GM19023 (cell line): ENCODE measurements at regions not wholly inside any gene's neighbourhood (a gene's known extent, or its start where the extent isn't known, plus 50 kb on each side); places are given as distances from the start of the nearest gene placed in this dataset.
A peak's percentile ranks its signal among the peaks of the same experiment; 100 is the strongest.

Experiments
- ATAC-seq: cut with Tn5 transposase; IDR thresholded peaks from one replicate; pipeline ENCODE4 v1.9.1; 2021; ENCODE audit warnings: mild to moderate bottlenecking, moderate library complexity; ENCODE audit not compliant: unreplicated experiment

DNA sequence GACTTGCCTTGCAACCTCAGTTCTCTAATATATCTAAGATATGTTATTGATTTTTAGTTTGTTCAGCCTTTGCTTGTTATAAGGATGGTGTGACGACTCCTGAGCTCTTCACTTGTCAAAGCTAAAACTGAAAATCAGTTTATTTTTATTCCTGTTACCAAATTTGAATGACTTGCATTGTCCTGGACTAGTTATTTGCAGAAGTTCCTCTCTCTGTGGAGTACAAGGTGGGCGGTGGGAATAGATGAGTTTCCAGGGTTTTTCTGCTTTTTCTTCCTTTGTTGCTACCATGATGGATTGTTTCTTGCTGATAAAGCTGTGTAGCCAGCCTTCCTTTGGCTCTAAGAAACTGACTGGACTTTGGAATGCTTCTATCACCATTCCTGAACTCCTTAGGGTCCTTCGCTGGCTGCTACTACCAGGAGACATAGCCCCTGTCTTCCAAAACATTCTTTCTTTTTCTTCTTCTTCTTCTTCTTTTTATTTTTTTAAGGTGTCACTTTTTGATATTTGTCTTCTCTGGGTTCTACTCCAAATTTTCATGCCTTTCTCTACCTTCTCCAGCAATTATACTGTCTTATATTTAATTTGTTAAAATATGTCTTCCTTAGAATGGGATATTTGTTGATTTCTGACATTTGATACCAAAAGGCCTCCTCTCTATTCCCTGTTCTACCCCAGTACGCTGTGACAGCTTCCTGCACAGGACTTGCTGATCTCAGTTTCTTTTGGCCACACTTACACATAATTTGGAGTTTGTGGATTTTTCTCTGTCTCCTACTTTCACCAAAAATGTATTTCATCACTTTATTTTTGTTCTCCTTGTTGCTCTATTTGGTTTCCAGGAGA lies 145.1 kb upstream of the THRB start:
- ATAC-seq: no peak

- no peak for ATAC-seq
Observed at GRCh38 chr3:24640330-24640877, 145.8 kb upstream of the THRB start.

DNA sequence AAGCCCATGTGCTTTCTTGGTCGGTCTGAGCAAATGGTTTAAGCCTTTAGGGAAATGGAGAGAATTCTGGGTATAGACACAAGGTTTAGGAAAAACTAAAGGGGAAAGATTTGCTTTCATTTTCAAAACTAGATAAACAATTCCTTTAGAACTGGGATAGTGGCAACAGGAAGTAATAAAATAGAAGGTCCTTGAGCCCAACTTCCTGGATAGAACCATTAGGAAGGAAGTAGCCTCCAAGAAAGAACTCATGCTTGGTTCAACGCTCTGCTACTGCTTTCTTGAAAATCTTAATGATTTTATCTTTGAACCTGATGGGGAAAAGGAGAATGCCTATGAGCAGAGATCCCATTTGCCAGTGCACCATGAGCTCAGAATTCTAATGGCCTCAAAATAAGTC lies 147.0 kb upstream of the THRB start:
- ATAC-seq: no peak

DNA sequence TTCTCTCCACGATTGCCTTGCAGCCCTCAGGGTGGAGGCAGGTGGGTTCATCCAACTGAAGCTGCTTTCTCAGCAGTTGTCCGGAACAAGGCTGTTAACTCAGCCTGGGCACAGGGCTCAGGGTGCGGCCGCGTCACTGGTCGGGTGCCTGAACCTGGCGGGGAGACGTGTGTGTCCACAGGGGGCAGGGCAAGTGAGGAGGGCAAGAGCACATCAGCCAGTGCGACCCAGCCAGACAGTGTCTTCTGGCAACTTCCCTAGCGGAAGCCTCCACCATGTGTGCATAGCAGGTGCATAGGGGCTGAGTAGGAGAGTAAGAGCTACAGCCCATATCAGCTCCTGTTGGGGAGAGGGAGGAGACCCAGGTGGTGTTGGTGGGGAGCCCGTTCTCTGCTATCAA lies 150.4 kb upstream of the THRB start:
- no peak for ATAC-seq

DNA sequence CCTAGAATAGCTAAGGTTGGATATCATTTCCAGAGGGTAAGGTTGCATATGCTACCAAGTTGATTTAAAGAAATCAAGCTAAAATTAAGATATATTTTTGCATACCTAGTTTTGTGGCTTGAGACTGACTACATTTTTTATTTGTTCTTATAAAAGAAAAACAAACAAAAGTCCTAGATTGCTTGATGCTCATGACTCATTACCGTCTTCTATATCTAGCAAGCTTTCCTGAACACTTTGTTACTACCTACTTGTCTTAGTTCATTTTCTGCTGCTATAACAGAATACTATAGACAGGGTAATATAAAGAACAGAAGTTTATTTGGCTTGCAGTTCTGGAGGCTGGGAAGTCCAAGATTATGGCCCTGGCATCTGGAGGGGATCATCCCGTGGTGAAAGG lies 152.1 kb upstream of the THRB start:
- ATAC-seq: no peak

DNA sequence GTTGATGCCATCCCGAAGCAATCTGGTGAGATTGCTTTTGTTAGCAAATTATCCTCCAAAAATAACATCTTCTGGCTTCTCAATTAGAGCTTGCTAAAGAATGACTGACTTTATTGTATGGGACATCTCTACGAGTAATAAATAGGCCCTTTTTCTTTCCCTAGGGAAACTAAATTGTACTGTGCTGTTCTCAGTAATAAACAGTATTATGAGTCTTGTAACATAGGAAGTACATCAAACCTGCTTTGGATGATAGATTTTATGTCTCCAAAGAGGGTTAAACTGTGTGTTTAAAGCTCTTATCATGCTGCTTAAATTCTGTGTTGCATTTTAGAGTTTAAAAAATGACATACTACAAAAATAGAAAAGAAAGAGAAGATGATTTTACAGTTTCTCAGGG lies 153.4 kb upstream of the THRB start:
- no peak for ATAC-seq

DNA sequence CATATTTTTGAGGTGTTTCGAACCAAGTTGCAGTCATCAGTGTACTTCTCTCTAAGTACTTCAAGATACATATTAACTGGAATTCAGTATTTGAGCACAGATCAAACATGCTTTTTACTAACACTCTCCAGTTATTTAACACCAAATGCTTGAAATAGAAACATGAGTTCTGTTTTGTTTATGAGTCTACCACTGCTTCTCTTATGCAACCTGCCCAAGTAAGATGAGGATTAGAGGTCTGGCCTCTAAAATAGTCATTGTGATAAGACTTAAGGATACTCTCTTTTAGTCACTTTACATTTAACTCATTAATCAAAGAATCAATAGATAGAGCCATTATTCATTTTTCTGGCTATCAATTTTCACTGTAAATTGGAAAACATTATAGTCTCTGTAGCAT lies 156.2 kb upstream of the THRB start:
- no peak for ATAC-seq

DNA sequence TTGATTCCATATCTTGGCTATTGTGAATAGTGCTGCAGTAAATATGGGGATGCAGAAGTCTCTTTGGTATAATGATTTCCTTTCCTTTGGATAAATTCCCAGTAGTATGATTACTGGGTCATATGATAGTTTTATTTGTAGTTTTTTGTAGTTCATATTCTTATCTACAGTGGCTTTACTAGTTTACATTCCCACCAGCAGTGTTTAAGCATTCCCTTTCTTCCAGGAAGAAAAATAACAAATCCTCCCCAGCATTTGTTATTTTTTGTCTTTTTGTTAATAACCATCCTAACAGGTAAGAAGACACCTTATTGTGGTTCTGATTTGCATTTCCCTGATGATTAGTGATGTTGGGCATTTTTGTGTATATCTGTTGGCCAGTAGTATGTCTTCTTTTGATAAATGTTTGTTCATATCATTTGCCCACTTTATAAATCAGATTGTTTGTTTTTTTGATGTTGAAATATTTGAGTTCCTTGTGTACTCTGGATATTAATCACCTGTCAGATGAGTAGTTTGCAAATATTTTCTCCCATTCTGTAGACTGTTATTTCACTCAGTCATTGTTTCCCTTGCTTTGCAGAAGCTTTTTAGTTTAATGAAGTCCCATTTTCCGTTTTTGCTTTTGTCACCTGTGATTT lies 163.3 kb upstream of the THRB start:
- no peak for ATAC-seq

DNA sequence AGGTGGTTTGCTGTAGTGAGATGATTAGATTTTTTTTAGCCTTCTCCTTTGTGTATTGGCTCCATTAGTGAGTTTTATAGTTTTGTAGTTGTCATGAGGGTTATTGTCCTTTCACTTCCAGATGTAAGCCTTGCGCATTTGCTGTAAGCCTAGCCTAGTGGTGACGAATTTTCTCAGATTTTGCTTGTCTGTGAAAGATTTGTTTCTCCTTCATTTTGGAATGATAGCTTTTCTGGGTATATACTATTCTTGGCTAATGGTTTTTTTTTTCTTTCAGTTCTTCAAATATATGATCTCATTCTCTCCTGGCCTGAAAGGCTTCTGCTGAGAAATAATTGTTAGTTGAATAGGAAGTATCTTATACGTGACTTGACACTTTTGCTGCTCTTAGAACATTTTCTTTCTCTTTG lies 166.5 kb upstream of the THRB start:
- no peak for ATAC-seq

DNA sequence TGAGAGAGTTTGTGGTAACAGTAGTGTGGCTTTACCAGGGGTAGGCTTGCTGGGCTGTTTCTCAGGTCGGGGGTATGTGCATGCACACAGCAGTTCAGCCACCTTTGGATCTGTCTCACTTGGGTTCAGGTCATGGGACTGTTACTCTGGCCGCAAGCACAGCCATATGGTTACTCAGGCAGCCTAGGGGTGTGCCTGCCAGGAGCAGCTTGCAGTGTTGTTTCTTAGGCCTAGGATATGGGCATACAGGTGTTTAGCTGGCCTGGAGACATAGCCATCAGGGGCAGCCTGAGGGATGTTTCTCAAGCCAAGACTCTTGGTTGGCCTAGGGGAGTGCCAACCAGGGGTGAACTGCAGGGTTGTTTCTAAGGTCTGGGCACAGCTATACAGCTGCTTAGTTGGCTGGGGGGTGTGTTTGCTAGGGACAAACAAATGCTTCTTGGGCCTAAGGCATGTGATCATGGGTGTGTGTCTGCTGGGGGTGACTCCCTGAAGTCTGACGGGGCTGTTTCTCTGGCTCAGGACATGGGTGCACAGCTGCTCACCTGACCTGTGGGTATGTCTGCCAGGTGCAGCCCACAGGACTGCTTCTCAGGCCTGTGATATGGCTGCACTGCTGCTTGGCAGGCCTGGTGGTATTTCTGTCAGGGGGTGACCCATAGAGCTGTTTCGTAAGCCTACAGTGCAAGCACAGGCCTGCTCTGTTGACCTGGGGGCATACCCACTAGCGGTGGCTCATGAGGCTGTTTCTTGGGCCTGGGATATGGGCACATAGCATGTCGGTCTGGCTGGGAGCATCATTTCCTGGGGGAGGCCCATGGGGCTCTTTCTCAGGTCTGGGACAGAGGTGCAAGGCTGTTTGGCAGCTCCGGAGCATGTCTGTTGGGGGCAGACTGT lies 168.0 kb upstream of the THRB start:
- ATAC-seq: no peak

- ATAC-seq: no peak
Observed at GRCh38 chr3:24663406-24663805, 168.8 kb upstream of the THRB start.

DNA sequence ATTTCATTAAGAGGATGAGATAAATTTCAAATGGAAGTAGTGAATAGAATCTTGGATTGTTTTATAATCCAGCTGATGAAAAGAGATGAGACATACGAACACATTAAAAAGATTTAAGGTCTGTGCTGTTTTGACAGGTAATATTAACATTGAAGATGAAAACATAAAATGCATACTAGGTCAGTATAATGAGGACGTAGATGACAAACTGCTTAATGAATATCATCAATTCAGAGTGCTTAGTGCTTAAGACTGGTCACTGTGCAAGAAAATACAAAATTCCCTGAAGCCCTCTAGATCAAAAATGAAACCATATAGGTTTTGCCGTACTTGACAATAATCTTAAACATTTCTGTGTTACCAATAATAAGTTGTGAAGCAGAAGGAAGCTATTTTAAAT lies 173.4 kb upstream of the THRB start:
- ATAC-seq: no peak

DNA sequence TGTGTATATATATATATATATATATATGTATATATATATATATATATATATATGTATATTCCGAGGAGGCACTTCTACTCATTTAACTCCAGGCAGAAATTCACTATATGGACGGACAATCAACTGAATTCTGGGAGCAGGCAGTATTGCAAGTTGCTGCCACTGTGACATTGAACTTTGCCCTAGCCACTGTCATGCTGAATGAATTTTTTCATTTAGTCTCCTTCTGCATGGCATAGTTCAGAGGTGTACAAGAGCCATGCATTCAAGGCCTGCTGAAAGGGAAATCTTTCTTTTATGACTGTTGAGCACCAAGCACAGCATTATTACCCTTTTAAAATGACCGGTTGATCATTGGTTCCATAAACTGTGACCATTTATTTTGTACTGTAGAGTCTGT lies 176.2 kb upstream of the THRB start:
- ATAC-seq: no peak

DNA sequence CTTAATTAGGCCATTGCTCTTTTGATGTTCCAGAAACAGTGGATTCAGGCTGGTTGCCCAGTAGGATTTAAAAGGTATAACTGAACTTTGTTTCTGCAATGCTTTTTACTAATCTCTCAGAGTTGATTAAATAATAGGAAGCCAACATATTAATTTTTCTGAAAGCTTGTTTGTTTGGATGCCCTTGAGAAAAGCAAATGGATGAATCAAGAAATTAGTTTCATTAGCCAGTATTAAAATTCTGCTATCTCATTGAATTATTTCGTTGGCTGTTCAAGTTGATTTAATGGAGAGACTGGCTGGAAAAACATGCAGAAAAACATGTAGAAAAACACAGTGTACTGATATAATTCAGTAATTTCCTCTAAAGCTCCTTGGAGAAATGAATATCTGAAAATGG lies 178.9 kb upstream of the THRB start:
- no peak for ATAC-seq

GRCh38 chr3:24674261-24674660 lies 179.6 kb upstream of the THRB start:
- ATAC-seq: no peak

DNA sequence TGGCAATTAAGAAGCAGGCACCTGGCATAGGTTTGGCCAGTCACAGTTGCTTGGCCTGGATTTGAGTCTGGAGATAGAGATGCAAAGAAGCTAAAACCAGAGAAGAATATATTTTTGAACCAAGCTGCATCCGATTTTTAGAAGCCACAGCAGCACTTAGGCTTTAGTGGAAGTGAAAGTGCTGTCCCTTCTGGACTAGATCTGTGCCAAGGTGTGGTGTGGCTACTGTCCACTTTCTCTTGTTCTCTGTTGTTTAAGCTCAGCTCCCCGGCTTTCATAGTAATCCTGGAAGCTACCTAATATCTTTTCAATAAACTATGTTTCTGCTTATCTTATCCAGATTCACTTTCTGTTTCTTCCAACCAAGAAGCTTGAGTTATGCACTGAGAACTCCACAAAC lies 183.4 kb upstream of the THRB start:
- no peak for ATAC-seq

GRCh38 chr3:24678421-24678865 lies 183.8 kb upstream of the THRB start:
- ATAC-seq: no peak

- ATAC-seq: no peak
Observed at GRCh38 chr3:24679429-24679828, 184.8 kb upstream of the THRB start.

GRCh38 chr3:24680214-24680967 lies 185.7 kb upstream of the THRB start:
- peak; percentile 69 for ATAC-seq

- ATAC-seq: no peak
Observed at GRCh38 chr3:24682141-24682547, 187.5 kb upstream of the THRB start.

DNA sequence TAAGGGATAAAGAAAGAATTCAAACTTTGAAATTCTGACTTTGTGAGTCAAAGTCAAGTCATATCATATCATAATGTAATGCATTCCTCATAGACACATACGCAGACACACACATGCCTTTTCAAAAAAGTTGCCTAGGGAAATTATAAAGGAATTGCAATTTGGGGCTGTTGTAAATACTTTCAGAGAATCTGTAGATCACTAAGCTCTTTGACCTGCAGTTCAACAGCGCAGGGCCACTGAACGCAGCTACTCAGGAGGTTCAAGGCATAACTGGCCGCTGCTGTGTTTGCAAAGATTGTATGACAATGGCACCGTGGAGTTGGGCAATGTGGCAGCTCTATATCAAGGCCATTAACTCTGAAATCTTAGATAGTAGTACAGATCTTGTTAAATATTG lies 188.4 kb upstream of the THRB start:
- no peak for ATAC-seq
